Nephron (organoid): ENCODE measurements at regions not wholly inside any gene's neighbourhood (a gene's known extent, or its start where the extent isn't known, plus 50 kb on each side); places are given as distances from the start of the nearest gene placed in this dataset.

Experiments
- H3K27ac Mint-ChIP-seq, 3 experiments: 2 replicates each; pipeline ENCODE4 v1.8.0; 2020; ENCODE audit warnings: mixed read lengths in 3 of 3, mild to moderate bottlenecking in 2 of 3, moderate library complexity in 1 of 3
- H3K27me3 Mint-ChIP-seq: 2 replicates; pipeline ENCODE4 v1.8.0; 2021; ENCODE audit warnings: low read depth, mild to moderate bottlenecking, moderate library complexity, mixed read lengths
- H3K36me3 Mint-ChIP-seq: 2 replicates; pipeline ENCODE4 v1.8.0; 2020; ENCODE audit warnings: low read depth, mixed read lengths
- H3K4me1 Mint-ChIP-seq: 2 replicates; pipeline ENCODE4 v1.8.0; 2020; ENCODE audit warnings: mixed read lengths
- H3K4me3 Mint-ChIP-seq, 3 experiments: 2 replicates each; pipeline ENCODE4 v1.8.0; 2020; ENCODE audit warnings: mild to moderate bottlenecking in 3 of 3, mixed read lengths in 3 of 3, moderate library complexity in 2 of 3
- H3K9me3 Mint-ChIP-seq: 2 replicates; pipeline ENCODE4 v1.8.0; 2020; ENCODE audit warnings: mixed read lengths
- TF ChIP-seq, protein P1 (sequence below), 3 experiments: fragments of 200-600 bp; sonication (generic); IDR thresholded peaks; one replicate each; pipeline ENCODE4 v1.5.0; 2021; ENCODE audit warnings: antibody characterized with exemption in 3 of 3; ENCODE audit not compliant: unreplicated experiment in 3 of 3

DNA sequence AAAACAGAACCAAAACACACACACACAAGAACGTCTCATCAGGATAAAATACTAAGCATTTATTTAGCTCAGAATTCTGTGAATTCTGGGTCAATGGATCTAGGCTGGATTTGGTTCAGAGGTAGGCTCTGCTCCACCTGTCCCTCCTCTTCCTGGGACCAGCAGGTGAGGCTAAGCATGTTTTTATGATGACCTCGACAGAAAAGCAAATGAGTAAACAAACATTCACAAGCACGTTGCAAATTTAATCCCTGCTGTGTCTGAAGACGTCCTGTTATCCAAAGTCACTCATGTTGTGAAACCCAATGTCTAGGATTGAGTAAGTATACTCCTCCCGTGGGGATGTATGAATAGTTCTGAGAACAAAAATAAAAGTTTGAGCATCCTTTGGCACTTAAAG, 371.4 kb upstream of the TECRL start:
- TF ChIP-seq, protein P1, sequence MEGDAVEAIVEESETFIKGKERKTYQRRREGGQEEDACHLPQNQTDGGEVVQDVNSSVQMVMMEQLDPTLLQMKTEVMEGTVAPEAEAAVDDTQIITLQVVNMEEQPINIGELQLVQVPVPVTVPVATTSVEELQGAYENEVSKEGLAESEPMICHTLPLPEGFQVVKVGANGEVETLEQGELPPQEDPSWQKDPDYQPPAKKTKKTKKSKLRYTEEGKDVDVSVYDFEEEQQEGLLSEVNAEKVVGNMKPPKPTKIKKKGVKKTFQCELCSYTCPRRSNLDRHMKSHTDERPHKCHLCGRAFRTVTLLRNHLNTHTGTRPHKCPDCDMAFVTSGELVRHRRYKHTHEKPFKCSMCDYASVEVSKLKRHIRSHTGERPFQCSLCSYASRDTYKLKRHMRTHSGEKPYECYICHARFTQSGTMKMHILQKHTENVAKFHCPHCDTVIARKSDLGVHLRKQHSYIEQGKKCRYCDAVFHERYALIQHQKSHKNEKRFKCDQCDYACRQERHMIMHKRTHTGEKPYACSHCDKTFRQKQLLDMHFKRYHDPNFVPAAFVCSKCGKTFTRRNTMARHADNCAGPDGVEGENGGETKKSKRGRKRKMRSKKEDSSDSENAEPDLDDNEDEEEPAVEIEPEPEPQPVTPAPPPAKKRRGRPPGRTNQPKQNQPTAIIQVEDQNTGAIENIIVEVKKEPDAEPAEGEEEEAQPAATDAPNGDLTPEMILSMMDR (IDR thresholded peaks at IDR 0.05; ENCODE audit: unreplicated experiment in 3 of 3): no peak
- Mint-ChIP-seq H3K4me3 (no peak overlapping the region), H3K27ac (no peak overlapping the region), H3K9me3 (no peaks in the 10 kb centered on the region), H3K36me3 (no peaks in the 10 kb centered on the region), H3K27me3 (no peaks in the 10 kb centered on the region), H3K4me1 (no peaks in the 10 kb centered on the region)

DNA sequence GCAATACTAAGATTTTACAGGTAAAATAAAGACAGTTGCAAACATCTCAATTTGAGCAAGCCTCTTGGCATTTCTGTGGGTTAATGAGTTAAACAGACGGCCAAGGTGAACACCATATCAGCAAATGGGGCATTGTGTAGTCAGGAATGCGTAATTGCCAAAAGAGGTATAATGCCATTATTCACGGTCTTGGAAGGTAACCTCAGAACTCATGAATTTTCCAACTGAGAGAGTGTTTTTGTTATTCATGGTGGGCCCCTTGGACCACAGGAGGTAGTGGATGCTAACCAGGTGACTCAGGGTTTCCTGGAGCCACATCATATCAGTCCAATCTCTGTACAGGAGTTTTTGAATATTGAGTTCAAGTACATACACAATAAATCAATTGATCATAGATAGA, 368.0 kb upstream of the TECRL start:
- Mint-ChIP-seq H3K27me3 (no peaks in the 10 kb centered on the region), H3K27ac (no peak overlapping the region), H3K4me1 (no peaks in the 10 kb centered on the region), H3K4me3 (no peak overlapping the region), H3K36me3 (no peaks in the 10 kb centered on the region), H3K9me3 (no peaks in the 10 kb centered on the region)
- TF ChIP-seq, protein P1 (IDR thresholded peaks at IDR 0.05; ENCODE audit: unreplicated experiment in 3 of 3): no peak

DNA sequence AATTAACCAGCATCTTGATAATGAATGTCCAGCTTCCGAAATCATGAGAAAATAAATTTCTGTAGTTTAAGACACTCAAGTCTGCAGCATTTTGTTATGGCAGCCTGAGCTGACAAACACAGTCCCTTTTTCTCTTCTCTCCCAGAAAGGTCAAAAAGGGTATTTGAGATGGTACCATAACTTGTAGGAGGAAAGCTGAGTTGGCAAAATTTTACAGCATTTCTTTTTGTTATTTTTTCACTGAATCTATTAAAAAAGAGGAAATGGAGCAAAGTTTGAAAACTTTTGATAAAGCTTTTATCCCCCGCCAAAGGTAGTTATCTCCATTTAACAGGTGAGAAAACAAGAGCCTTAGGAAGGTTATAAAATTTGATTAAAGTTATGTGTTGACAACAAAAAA, 367.6 kb upstream of the TECRL start:
- no peaks in the 10 kb centered on the region for H3K27me3 Mint-ChIP-seq
- TF ChIP-seq, protein P1 (IDR thresholded peaks at IDR 0.05; ENCODE audit: unreplicated experiment in 3 of 3): no peak

DNA sequence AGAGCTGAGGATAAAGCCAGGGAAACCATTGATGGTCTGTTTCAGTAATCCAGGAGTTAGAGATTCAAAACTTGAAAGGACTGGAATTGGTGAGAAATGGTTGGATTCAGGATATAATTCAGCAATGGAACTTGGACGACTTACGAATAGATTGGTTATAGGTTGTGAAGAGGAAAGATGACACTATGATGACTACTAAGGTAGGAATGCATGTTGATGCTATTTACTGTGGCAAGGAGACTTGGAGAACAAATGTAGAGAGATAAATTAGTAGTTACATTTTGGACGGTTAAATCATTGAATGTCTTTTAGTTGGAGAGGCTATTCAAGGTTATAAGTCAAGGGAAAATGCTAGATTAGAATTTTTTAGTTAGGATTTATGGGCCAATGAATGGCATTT, 365.4 kb upstream of the TECRL start:
- Mint-ChIP-seq H3K4me3 (no peak overlapping the region), H3K27me3 (no peaks in the 10 kb centered on the region), H3K36me3 (no peaks in the 10 kb centered on the region), H3K27ac (no peak overlapping the region), H3K4me1 (no peaks in the 10 kb centered on the region), H3K9me3 (no peaks in the 10 kb centered on the region)
- TF ChIP-seq, protein P1 (IDR thresholded peaks at IDR 0.05; ENCODE audit: unreplicated experiment in 3 of 3): no peak

More for the DNA sequence above, 367.6 kb upstream of the TECRL start:
- Mint-ChIP-seq H3K9me3 (no peaks in the 10 kb centered on the region), H3K4me3 (no peak overlapping the region), H3K4me1 (no peaks in the 10 kb centered on the region), H3K27ac (no peak overlapping the region), H3K36me3 (no peaks in the 10 kb centered on the region)

DNA sequence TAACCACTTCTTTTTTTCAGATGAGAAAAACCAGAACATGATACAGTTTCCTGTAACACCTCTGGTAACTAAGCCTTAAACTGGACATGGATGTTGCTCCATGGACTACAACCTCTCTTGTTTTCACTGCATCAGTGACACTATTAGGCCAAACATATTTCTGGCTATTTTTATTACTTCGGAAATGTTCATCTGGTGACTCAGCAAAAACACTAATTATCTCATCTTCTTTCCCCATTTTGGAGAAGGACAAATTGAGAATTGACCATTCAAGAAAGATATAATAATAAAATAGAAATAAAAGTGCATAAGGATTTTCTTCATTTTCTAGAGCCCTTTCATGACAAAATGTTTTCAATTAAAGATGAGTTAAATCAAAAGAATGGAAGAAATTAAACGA, 361.9 kb upstream of the TECRL start:
- no peak overlapping the region for H3K27ac Mint-ChIP-seq
- peaks cover 4% of the 10 kb centered on the region for H3K9me3 Mint-ChIP-seq
- H3K36me3 Mint-ChIP-seq: no peaks in the 10 kb centered on the region
- TF ChIP-seq, protein P1 (IDR thresholded peaks at IDR 0.05; ENCODE audit: unreplicated experiment in 3 of 3): no peak
- H3K4me1 Mint-ChIP-seq: no peaks in the 10 kb centered on the region
- H3K4me3 Mint-ChIP-seq: no peak overlapping the region
- no peaks in the 10 kb centered on the region for H3K27me3 Mint-ChIP-seq

DNA sequence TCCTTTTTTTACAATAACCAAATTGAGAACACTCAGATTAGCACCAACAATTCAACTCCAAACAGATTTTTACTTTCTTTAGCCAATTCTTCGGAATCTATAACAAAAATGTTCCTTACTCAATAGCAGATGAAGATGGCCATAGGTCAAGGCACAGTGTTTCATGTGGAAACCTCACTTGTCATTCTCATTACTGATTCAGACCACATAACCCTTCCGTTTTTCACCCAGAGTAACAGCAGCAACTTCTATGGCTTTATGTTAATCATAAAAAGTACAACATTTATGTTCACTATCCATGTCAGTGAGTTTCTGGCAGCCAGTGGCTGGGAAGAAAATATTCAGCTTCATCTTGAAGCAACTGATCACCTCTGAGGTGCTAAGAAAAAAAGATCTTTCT, 358.3 kb upstream of the TECRL start:
- peaks cover 4% of the 10 kb centered on the region for H3K9me3 Mint-ChIP-seq
- no peaks in the 10 kb centered on the region for H3K36me3 Mint-ChIP-seq
- H3K4me3 Mint-ChIP-seq: no peak overlapping the region
- H3K27me3 Mint-ChIP-seq: no peaks in the 10 kb centered on the region
- no peaks in the 10 kb centered on the region for H3K4me1 Mint-ChIP-seq
- TF ChIP-seq, protein P1 (IDR thresholded peaks at IDR 0.05; ENCODE audit: unreplicated experiment in 3 of 3): no peak
- no peak overlapping the region for H3K27ac Mint-ChIP-seq
